Fibroblast of skin of back (primary cell): ENCODE measurements at regions not wholly inside any gene's neighbourhood (a gene's known extent, or its start where the extent isn't known, plus 50 kb on each side); places are given as distances from the start of the nearest gene placed in this dataset.

Source experiments
- DNase-seq: peaks from one replicate; pipeline ENCODE4 v3.0.0-alpha.2; 2013

DNA sequence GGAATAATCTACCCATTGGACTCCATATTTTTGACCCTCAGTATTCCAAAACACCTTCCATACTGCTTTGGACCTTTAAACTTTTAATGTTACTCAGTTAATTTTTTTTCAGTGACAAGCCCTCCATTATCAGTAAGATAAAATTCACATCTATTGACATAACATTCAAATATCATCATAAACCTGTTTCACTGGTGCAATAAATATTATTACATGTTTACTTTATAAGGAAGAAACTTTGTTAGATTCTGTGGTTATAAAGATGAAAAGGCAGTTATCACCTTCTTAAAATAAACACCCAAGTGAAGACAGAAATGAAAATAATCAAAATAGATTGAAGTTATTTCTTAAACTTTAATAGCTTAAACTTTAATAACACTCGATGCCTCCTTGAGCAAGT, 758.5 kb upstream of the ADGRL2 start:
- no peak for DNase-seq

DNA sequence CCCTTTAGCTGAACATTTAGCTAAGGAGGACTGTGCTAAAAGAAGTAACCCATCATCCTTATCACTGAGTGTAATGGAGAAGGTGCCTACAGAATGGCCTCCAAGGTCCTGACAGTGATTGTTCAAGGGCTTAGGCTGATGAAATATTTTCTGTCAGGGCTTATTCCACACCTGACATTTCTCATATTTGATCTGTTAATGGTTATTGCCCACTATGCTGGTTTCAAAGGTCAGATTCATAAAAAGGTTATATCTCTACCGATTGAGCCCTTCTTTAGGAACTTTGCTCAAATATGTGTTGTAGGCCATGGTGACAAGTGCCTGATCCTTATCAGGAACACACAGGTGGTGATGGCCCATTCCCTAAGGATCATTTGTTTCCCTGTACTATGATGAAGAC, 766.4 kb upstream of the ADGRL2 start:
- DNase-seq, result no peak

DNA sequence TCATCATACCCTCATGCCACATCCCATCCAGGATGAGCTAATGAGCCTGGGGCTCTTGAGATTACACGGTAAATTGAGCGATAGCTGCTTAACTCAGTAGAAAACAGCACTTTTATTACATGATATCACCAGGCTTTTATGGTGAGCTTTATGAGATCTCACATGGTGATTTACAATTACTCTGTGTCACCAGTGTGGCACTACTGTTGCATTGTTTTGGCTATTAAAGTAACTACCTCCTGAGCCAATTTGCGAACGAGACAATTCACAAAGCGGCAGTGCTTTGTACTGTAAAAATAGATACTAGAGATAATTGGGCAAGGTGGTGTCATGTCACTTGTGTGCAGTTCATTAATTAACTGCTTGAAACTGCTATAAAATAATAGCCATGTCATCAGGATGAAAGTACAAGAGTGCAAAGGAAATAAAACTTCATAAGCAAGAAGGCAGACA, 767.7 kb upstream of the ADGRL2 start:
- no peak for DNase-seq

DNA sequence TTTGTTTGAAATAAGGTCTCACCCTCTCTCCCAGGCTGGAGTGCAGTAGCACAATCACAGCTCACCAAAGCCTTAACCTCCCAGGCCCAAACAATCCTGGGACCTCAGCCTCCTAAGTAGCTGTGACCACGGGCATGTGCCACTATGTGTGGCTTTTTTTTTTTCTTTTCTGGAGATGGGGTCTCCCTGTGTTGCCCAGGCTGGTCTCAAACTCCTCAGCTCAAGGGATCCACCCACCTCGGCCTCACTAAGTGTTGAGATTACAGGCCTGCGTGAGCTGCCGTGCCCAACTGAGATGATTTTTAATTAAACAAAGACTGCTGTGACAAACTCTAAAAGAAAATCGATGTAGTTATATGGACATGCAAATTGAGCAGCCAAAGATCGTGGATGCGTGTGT, 768.4 kb upstream of the ADGRL2 start:
- DNase-seq, result no peak

DNA sequence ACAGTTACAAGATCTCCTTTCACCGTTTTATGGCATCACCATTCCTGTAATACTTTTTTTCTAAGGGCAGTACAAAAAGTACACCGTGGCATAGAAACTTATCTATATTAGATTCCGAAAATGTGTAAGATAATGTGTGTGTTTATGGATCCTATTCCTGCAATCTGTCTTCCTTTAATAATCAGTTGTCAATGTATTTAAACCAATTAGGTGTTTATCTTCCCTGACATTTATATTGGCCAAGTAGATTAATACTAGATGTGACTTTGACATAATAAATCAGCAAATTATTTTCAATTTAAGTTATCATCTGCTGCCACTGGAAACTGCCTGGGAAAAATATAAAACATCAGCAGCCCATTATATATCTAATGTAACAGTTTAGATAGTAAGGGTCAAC, 770.3 kb upstream of the ADGRL2 start:
- no peak for DNase-seq

DNA sequence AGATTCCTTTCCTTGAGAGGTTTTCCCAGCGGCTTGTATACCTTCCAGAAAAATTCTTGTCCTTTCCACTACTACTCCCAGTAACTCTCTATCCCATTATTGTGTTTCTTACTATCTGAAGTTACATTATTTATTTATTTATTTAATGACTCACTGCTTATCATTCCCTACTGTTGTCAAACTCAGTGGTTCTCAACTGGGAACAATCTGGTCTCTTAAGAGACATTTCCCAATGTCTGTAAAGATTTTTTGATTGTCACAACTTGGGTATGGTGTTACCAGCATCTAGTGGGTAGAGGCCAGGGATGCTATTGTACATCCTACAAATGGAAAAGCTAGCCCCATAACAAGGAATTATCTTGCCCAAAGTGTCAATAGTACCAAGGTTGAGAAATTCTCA, 771.5 kb upstream of the ADGRL2 start:
- peak; percentile 2 for DNase-seq

DNA sequence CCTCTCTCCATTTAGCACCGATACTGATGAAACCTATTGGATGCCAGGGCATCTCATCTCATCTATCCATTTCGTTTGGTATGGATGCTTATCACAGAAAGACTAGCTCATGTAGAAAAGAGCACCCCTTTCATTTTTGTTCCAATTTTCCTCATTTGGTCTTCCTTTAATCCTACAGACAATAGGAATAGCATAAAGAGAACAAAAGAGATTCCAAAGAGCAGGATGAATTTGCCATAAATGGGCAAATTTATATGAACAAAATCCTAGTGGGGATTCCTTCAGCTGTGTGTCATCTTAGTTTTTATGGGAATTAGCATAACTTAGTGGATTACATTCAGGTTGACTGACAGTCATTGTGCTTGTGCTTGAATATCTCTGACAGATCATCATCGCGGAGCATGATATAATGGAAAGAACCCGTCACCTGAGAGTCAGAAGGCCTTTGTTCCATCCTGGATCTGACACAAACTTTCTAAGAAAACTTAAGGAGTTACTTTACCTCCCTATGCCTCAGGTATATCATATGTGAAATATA, 777.5 kb upstream of the ADGRL2 start:
- peak; percentile 3 for DNase-seq

DNA sequence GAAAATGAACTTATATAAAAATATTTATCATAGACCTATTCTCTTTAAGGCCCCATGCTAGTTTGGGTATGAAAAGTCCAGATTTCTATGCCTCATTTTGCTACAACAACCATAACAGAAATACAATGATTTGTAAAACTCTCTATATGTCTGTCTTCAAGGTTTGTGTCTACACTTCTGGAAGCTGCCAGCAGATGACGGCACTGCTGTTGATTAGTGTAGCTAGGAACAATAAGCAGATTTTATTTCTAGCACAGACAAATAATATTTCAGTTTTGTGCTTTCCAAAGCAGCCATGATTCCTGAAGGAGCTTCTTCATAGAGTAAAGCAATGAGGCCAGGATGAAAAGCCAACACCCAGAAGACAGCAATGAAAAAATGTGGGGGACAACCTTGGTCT, 779.6 kb upstream of the ADGRL2 start:
- peak; percentile 5 for DNase-seq

DNA sequence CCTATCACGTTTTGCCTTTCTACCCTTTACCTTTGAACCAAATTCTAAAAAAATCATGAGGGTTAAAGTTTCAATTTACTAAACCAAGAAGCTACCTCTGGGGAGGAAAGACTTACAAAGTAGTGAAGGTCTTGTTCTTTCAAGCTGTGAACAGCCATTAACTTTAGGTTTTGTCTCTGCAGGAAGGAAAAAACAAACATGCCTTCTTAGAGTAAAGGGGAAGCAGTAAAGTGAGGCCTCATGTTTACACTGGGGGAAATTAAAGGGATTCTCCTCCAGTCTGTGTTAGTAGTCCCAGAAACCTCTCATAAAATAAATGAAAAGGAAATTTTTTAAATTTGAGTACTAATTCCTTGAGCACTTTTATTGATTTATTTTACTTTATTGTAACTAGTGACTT, 780.2 kb upstream of the ADGRL2 start:
- DNase-seq, result no peak

DNA sequence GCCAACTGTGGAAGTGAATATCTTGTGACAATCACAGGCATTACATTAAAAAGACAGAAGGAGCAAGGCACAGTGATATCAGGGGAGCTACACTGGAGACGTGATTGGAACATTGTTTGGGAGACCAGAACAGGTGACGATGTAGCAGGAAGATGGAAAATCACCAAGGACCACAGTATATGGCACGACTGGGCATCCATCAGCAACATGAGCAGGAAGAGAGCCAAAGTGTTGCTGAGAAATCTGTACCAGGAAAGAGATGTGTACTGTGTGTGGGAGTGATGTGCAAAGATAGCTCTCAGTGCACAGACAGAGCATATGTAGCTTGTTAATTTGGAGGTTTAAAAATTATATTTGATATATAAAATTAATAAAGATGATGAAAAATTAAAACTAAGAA, 790.6 kb upstream of the ADGRL2 start:
- no peak for DNase-seq

DNA sequence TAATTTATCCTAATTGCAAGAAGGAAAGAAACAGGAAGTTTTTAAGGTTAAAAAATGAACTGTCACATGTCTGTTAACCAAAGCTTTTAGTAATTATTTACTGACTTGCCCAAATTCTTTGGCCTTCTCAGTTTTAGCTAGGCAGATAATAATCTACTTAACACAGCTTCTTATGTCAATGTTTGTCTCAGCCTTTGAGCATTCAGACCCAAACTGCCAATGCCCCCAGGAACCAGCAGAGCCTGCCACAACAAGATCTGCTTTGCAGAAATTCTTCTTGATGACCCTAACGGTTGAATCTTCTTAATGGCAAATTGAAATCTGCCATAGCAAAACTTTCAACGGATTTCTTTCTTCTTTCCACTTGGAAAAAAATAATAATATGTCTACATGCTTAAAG, 792.4 kb upstream of the ADGRL2 start:
- DNase-seq, result no peak

DNA sequence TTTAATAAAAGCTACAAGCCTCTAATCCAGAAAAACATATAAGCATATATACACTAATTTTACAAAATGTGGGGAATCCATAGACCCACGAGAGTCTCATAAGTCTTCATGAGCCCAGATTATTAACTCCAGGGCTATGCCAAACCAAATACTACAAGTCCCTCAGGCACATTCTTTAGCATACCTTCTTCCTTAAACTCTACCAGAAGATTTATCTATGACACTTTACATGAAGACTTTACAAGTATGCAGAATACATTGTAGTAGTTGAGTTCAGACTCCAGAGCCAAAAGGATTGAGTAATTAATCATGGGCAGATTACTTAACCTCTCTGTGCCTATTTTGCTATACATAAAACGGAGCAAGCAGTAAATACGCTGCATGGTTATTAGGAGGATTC, 793.7 kb upstream of the ADGRL2 start:
- DNase-seq, result peak; percentile 2

DNA sequence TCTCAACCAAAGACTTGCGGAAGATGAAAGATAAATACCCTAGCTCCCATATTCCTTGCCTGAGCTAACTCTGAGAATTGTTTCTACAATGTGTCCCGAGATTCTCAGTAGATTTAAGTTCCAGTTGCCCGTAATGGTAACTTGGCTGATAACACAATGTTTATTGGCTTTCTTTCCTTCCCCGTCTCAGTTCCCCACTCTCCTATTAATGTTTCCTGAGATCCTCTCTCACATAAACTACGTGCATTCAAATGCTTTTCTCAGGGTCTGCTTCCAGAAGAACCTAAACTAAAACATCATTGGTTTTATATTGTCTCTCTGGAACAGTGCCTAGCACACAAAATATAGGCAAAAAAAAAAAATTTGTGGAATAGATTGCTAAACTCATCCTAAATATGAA, 794.2 kb upstream of the ADGRL2 start:
- DNase-seq, result no peak

DNA sequence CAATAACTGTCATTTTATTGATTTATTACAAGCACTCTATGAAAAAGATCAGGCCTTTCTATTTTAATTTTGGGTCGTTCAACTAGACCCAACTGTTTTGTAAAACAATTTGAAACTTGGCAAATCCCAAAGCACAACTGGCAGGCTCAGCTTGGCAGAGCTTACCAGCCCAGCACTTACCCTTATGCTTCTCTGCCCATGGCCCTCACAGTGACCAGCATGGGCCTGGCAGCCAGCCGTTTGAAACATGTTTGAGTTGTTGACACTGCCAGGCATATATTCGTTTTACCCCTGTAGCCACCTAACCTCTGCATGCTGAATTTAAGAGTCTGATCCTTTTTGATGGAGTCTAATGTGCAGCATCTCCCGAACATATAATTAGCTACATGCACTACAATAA, 796.7 kb upstream of the ADGRL2 start:
- DNase-seq, result no peak

DNA sequence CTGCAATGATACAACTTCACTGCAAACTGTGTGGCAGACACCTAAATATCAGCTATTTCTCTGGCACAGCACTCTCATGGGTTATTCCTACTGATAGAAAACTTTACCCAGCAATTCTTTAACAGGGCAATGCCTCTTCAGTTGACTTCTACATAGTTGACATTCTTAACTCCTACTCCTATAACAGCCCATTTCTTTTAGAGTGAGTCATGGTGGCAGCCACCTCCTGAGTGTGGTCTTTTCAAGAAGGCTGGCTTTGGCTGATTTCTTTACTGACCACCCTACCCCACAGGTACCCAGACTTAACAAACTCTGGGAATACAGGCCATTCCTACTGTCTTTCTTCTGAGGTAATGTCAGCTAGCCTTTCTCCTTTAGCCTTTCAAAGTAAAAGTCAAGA, 805.8 kb upstream of the ADGRL2 start:
- peak; percentile 46 for DNase-seq

DNA sequence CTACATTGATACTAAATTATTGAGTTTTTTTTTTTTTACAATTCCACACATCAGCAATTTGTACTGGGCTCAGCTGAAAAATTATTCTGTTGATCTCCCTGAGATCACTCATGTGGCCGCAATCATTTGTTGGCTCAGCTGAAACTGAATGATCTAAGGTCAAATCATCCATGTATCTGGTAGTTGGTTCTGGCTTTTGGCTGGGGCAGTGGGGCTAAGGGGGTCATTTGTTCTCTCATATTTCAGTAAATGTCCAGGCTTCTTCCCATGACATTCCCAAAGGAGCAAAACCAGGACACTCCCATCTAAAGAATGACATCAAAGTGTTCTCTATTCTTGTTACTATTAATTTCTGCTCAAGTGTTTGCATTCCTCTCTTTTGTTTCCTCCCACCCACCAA, 806.7 kb upstream of the ADGRL2 start:
- no peak for DNase-seq

DNA sequence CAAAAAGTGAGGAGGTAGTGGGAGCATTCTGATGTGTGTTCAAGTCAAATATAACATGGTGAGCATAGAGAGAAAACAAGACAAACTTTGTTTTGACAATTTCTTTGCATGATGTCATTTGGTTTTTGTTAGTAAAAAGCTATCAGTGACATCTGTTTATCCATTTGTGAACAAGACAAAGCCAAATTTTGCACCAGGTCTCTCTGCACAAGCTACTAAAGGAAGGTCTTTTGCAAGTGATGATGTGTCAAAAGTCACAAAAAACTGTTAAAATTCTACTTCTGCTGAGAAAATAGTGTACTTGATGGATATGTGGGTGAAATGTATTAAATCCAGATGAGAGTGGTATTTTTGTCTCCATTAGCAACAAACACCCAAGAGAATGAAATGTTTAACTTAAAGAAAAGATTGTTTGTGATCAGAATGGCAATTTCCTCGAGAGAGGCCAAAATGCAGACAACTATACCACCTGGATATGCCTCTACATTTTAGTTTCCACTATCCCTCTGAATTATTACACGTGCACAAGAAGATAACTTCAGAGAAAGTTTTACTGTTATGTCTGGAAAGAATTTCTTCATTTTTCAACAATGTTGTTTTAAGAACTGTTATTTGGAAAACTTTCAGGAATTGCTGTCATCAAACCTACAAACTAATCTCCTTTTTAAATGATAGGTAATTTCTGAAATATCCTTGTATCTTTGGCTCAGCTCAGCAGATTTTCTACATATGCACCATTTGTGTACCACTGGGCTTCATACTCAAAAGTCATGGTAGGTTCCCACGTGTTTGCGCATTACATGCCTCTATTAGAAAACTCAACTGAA, 807.4 kb upstream of the ADGRL2 start:
- no peak for DNase-seq

DNA sequence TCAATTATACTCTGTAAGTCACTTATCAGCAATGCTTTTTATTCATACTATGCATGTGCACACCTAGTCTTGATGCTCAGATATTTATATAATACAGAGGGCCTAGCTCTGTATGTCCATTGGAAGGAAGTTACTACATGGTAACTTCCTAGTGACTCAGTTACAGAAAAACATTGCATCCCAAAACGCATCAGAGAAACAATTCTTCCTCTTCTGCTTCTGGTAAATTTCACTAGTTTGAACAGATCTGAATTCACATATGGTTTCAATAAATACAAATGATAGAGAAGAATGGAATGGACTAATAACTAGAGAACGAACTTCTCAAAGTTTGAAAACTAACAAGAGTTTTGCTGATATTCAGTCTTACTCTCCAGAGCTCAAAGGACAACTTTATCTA, 811.3 kb upstream of the ADGRL2 start:
- DNase-seq, result peak; percentile 5

DNA sequence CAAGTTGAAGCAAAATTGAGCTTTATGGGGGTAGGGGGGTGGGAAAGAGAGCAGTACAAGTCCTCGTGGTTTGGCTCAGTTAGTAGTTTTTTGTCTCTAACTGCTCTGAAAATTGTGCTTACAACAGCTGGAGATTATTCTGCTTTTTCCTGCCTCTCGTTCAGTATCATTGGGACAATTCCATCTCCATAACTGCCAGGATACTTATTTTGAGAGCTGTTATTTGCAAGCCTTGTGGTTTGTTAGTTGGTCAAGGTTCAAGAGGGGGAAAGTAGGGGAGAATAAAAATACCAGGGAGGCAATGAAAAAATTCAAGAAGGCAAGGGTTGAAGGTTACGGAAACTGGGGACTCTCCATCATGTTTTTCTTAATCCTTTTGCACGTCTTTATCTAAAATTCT, 811.8 kb upstream of the ADGRL2 start:
- no peak for DNase-seq

DNA sequence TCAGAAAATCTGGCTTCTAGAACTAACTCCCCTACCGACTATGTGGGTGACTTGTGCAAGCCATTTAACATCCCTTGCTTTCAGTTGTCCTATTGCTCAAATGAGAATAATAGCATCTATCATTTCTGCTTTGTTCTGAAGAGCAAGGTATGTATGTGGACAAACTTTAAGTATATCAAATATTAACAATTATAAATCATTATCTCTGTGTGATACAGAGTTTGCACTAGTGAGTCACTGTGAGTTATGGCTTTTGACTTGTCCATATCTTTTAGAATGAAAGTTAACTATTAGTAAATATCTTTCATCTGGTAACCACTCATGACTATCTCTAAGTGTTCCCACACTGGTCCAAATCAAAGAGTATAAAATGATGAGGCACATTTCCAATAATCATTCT, 812.9 kb upstream of the ADGRL2 start:
- no peak for DNase-seq

DNA sequence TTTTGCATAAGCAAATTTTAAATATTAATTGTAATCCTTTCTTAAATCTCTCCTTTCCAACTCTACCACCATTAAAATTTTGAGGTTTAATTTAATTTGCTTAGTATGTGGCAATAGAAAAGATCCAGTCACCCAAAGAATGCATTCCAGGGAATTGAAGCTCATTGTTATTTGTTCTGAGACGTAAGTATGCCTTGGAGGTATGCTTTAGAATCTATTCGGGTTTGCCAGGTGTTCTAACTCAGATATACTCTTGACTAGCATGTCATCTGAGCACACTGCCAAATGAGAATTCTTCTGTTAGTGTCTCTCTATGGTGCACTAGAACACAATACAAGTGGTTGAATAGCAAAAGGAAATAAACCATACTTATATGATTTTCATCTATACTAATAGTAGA, 813.6 kb upstream of the ADGRL2 start:
- DNase-seq, result no peak

DNA sequence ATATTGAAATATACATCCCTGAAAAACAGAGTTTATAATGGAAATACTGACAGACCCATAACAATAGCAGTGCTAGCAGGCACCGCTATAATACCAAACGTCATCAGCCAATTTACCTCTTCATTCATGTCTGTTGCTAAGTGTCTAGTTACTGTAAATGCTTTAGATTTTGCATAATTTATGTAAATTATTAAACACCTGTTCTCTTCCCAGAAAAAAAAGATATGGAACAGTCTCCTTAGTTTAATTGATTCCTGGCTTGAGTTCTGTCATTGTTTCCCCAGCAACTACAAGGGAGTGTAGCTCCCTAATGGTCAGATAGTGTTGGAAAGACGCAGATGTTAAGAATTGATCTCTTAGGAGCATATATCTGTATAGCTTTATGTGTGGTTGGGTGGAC, 817.9 kb upstream of the ADGRL2 start:
- DNase-seq, result no peak

DNA sequence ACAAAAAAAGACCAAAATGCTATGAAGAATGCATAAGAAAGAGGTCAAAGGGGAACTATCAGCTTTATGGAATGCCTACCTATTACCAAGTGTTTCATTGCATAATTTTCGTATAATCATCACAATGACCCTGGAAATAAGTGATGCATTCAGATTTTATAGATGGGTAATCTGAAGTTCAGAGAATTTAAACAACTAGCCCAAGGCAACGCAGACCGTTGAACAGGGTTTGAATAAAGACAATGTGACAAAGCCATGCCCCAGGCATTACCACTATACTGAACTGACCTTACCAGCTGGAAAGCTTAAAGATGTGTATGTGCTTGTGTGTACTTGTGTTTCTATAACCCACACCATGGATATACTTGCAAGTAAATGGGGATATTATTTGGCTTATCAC, 827.6 kb upstream of the ADGRL2 start:
- no peak for DNase-seq

DNA sequence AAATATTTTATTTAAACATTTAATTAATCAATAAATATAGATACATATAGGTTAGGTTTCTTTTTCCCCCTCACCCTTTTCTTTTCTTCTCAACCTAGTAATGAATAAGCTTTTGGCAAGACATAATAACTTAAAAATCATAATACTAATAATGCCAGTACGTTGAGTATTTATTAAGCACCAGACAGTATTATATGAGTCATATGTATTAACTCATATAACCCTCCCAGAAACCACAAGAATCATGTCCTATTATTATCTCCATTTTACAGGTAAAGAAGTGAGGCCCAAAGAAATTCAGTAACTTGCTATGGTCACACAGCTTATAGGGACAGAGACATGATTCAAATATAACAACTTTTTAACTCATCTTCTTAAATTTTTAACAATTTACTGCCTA, 834.5 kb upstream of the ADGRL2 start:
- no peak for DNase-seq

DNA sequence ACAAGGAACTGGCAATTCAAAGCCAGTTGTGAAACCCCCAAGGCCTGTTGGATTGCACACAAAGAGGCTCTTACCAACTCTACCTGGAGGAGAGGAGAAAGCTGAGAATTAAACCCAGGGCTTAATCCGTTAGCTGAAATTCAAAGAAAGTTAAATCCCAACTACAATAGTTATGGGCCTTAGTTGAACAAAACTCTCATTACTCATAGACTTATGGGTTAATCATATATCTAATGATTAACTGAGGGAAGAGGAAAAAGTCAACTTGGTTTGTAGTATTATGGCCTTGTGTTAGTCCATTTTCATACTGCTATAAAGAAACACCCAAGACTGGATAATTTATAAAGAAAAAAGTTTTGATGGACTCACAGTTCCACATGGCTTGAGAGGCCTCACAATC, 838.2 kb upstream of the ADGRL2 start:
- DNase-seq, result no peak
